ENCODE measurements at regions not wholly inside any gene's neighbourhood (a gene's known extent, or its start where the extent isn't known, plus 50 kb on each side); places are given as distances from the start of the nearest gene placed in this dataset.

DNA sequence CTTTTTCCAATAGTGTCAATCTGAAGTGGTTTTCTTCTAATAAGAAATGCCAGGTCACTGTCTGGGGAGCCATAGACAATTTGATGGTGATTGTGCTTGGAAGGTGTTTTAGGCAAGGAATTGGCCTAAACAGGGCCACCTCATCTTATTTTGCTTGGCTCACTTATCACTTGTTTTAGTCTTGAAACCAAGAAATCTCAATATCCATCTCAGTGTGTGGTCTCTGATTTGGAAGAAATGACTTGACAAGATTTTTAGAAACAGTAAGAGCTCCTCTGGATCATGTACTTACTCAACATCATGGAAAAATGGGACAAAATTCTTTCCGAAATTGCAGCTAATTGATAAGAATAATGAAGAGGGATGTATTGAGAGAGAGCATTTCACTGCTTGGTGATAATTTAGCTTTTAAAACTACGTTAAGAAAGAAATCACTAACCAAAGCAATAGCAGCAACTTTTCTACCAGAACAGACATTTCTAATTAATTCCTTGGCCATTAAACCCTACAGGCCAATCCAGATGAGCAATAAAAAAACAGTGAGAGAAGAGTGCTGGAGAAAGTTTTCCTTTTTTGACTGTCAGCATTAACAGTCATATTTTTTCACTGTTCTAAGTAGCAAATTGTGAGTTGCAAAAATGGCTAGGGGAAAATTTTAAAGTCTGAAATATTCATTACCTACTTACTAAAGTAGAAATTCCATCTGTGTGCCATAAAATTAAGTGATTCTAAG, 157.3 kb downstream of the AEBP2 start:
- TF ChIP-seq, protein P1, sequence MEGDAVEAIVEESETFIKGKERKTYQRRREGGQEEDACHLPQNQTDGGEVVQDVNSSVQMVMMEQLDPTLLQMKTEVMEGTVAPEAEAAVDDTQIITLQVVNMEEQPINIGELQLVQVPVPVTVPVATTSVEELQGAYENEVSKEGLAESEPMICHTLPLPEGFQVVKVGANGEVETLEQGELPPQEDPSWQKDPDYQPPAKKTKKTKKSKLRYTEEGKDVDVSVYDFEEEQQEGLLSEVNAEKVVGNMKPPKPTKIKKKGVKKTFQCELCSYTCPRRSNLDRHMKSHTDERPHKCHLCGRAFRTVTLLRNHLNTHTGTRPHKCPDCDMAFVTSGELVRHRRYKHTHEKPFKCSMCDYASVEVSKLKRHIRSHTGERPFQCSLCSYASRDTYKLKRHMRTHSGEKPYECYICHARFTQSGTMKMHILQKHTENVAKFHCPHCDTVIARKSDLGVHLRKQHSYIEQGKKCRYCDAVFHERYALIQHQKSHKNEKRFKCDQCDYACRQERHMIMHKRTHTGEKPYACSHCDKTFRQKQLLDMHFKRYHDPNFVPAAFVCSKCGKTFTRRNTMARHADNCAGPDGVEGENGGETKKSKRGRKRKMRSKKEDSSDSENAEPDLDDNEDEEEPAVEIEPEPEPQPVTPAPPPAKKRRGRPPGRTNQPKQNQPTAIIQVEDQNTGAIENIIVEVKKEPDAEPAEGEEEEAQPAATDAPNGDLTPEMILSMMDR (IDR thresholded peaks at IDR 0.05): no peak
- TF ChIP-seq POLR2AphosphoS5 (IDR thresholded peaks at IDR 0.05) (no peak), POLR2A (IDR thresholded peaks at IDR 0.05) (no peak), EP300 (IDR thresholded peaks at IDR 0.05) (no peak)

Data from suprapubic skin (tissue), 4 donors.